GM23338 (cell line): ENCODE measurements at regions not wholly inside any gene's neighbourhood (a gene's known extent, or its start where the extent isn't known, plus 50 kb on each side); places are given as distances from the start of the nearest gene placed in this dataset.
A peak's percentile ranks its signal among the peaks of the same experiment; 100 is the strongest.

Source experiments
- ATAC-seq: fragments of 200-7000 bp; cut with Tn5 transposase; 3 replicates; pipeline ENCODE4 v1.9.1; 2020
- DNase-seq: peaks from one replicate; pipeline ENCODE4 v3.0.0-alpha.2; 2015; ENCODE audit warnings: low spot score
- H2AFZ ChIP-seq: fragments of 200-600 bp; sonication (generic); 2 replicates; pipeline ENCODE4 v1.8.0; 2016; ENCODE audit warnings: antibody characterized with exemption, mild to moderate bottlenecking, moderate library complexity
- H3F3A ChIP-seq: fragments of 200-600 bp; sonication (generic); replicated peaks from 2 replicates; pipeline ENCODE4 v1.8.0; 2017; ENCODE audit warnings: antibody characterized with exemption, mixed run types, low read depth
- H3K27ac ChIP-seq: fragments of 200-600 bp; sonication (generic); 2 replicates; pipeline ENCODE4 v1.6.1; 2016; ENCODE audit warnings: low read depth
- H3K27me3 ChIP-seq: fragments of 200-600 bp; sonication (generic); 2 replicates; pipeline ENCODE4 v1.8.0; 2016; ENCODE audit warnings: mild to moderate bottlenecking, mixed run types, moderate library complexity; ENCODE audit not compliant: insufficient read depth
- H3K36me3 ChIP-seq: fragments of 200-600 bp; sonication (generic); 2 replicates; pipeline ENCODE4 v1.8.0; 2016; ENCODE audit warnings: mild to moderate bottlenecking; ENCODE audit not compliant: insufficient read depth
- H3K4me1 ChIP-seq: fragments of 200-600 bp; sonication (generic); 2 replicates; pipeline ENCODE4 v1.8.0; 2016; ENCODE audit warnings: mild to moderate bottlenecking, moderate library complexity; ENCODE audit not compliant: insufficient read depth
- H3K4me2 ChIP-seq: fragments of 200-600 bp; sonication (generic); 2 replicates; pipeline ENCODE4 v1.7.1; 2017; ENCODE audit warnings: mixed run types
- H3K4me3 ChIP-seq: fragments of 200-600 bp; sonication (generic); 2 replicates; pipeline ENCODE4 v1.6.1; 2016; ENCODE audit warnings: mixed run types
- H3K79me2 ChIP-seq: fragments of 200-600 bp; sonication (generic); replicated peaks from 2 replicates; pipeline ENCODE4 v1.8.0; 2017; ENCODE audit warnings: mild to moderate bottlenecking; ENCODE audit not compliant: insufficient read depth
- H3K9me2 ChIP-seq: fragments of 200-600 bp; sonication (generic); 2 replicates; pipeline ENCODE4 v1.8.0; 2017; ENCODE audit not compliant: insufficient read depth
- H4K20me1 ChIP-seq: fragments of 200-600 bp; sonication (generic); replicated peaks from 2 replicates; pipeline ENCODE4 v1.8.0; 2017; ENCODE audit warnings: mild to moderate bottlenecking; ENCODE audit not compliant: insufficient read depth
- H3K27ac Mint-ChIP-seq: 2 replicates; pipeline ENCODE4 v1.8.0; 2020; ENCODE audit warnings: inconsistent platforms, mild to moderate bottlenecking, moderate library complexity, mixed read lengths
- H3K27me3 Mint-ChIP-seq: 3 replicates; pipeline ENCODE4 v1.8.0; 2022; ENCODE audit warnings: low read depth, mild to moderate bottlenecking, moderate library complexity, mixed read lengths, inconsistent platforms; ENCODE audit not compliant: insufficient read depth, poor library complexity
- H3K36me3 Mint-ChIP-seq: 3 replicates; pipeline ENCODE4 v1.8.0; 2021; ENCODE audit warnings: low read depth, mild to moderate bottlenecking, inconsistent platforms, moderate library complexity, mixed read lengths
- H3K4me1 Mint-ChIP-seq: 3 replicates; pipeline ENCODE4 v1.8.0; 2020; ENCODE audit warnings: mild to moderate bottlenecking, inconsistent platforms, mixed read lengths
- H3K4me3 Mint-ChIP-seq: 3 replicates; pipeline ENCODE4 v1.8.0; 2021; ENCODE audit warnings: moderate library complexity, mild to moderate bottlenecking, inconsistent platforms, mixed read lengths
- H3K9me3 Mint-ChIP-seq: 3 replicates; pipeline ENCODE4 v1.8.0; 2020; ENCODE audit warnings: moderate library complexity, mild to moderate bottlenecking, inconsistent platforms, mixed read lengths
- TF ChIP-seq, protein P1 (sequence below): fragments of 250-450 bp; sonication (Bioruptor Pico); IDR thresholded peaks from 2 replicates; pipeline ENCODE4 v1.5.0; 2020; ENCODE audit warnings: mild to moderate bottlenecking, moderate library complexity
- TF ChIP-seq, protein P2 (sequence below), 2 experiments: fragments of 200-600 bp in 1 of 2; sonication (generic) in 1 of 2; conservative IDR thresholded peaks; 2 replicates each; pipeline versions ENCODE4 v1.5.1 to v1.6.1; 2016 to 2017; ENCODE audit warnings: antibody characterized with exemption in 2 of 2, low read depth in 2 of 2, mild to moderate bottlenecking in 2 of 2, moderate library complexity in 1 of 2

DNA sequence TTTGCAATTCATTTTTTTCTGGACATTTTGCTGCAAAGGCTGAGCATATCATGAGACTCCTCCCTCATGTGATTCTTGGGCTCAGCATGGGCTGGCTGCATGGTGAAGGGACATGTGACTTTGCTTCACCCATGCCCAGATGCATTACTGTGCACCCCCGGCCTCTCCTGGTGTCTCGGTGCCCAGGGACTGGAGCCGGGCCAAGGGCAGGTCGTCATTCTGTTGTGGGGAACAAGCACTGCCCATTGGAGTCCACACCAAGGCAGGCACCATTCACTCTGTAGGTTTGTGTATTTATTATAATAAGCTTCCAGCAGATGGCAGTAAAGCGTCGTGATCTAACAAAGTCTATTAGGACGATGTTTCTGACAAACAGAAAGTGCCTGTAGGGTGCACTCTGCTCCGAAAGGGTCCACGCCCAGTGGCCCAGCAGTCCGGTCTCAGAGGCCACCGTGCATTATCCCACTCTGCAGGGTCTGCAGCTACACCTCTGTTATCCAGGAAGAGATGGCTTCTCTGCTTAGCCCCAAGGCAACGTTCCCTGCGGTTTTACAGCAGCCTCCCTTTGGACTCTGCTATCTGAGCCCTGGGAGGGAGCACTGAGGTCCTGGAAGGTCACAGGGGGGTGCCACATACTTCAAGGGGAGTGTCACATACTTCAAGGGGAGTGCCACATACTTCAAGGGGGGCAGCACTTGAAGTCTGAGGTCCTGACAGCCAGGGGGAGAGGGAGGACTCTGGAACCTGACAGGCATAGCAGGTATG is 219.6 kb downstream of the TSN start:
- no peak overlapping the region for H3K4me3 ChIP-seq
- Mint-ChIP-seq H3K4me1 (peaks cover 16% of the 10 kb centered on the region), H3K27me3 (no peaks in the 10 kb centered on the region), H3K27ac (no peak overlapping the region), H3K9me3 (no peaks in the 10 kb centered on the region; the same call in 2 of the 3 replicates), H3K36me3 (no peaks in the 10 kb centered on the region), H3K4me3 (no peak overlapping the region)
- ATAC-seq (peak; percentile 95), DNase-seq (peak; percentile 97)
- peak overlapping the region; percentile 85 for H2AFZ ChIP-seq
- TF ChIP-seq, protein P1, sequence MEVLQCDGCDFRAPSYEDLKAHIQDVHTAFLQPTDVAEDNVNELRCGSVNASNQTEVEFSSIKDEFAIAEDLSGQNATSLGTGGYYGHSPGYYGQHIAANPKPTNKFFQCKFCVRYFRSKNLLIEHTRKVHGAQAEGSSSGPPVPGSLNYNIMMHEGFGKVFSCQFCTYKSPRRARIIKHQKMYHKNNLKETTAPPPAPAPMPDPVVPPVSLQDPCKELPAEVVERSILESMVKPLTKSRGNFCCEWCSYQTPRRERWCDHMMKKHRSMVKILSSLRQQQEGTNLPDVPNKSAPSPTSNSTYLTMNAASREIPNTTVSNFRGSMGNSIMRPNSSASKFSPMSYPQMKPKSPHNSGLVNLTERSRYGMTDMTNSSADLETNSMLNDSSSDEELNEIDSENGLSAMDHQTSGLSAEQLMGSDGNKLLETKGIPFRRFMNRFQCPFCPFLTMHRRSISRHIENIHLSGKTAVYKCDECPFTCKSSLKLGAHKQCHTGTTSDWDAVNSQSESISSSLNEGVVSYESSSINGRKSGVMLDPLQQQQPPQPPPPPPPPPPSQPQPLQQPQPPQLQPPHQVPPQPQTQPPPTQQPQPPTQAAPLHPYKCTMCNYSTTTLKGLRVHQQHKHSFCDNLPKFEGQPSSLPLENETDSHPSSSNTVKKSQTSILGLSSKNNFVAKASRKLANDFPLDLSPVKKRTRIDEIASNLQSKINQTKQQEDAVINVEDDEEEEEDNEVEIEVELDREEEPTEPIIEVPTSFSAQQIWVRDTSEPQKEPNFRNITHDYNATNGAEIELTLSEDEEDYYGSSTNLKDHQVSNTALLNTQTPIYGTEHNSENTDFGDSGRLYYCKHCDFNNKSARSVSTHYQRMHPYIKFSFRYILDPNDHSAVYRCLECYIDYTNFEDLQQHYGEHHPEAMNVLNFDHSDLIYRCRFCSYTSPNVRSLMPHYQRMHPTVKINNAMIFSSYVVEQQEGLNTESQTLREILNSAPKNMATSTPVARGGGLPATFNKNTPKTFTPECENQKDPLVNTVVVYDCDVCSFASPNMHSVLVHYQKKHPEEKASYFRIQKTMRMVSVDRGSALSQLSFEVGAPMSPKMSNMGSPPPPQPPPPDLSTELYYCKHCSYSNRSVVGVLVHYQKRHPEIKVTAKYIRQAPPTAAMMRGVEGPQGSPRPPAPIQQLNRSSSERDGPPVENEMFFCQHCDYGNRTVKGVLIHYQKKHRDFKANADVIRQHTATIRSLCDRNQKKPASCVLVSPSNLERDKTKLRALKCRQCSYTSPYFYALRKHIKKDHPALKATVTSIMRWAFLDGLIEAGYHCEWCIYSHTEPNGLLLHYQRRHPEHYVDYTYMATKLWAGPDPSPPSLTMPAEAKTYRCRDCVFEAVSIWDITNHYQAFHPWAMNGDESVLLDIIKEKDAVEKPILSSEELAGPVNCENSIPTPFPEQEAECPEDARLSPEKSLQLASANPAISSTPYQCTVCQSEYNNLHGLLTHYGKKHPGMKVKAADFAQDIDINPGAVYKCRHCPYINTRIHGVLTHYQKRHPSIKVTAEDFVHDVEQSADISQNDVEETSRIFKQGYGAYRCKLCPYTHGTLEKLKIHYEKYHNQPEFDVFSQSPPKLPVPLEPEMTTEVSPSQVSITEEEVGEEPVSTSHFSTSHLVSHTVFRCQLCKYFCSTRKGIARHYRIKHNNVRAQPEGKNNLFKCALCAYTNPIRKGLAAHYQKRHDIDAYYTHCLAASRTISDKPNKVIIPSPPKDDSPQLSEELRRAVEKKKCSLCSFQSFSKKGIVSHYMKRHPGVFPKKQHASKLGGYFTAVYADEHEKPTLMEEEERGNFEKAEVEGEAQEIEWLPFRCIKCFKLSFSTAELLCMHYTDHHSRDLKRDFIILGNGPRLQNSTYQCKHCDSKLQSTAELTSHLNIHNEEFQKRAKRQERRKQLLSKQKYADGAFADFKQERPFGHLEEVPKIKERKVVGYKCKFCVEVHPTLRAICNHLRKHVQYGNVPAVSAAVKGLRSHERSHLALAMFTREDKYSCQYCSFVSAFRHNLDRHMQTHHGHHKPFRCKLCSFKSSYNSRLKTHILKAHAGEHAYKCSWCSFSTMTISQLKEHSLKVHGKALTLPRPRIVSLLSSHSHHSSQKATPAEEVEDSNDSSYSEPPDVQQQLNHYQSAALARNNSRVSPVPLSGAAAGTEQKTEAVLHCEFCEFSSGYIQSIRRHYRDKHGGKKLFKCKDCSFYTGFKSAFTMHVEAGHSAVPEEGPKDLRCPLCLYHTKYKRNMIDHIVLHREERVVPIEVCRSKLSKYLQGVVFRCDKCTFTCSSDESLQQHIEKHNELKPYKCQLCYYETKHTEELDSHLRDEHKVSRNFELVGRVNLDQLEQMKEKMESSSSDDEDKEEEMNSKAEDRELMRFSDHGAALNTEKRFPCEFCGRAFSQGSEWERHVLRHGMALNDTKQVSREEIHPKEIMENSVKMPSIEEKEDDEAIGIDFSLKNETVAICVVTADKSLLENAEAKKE = no peak
- TF ChIP-seq, protein P2, sequence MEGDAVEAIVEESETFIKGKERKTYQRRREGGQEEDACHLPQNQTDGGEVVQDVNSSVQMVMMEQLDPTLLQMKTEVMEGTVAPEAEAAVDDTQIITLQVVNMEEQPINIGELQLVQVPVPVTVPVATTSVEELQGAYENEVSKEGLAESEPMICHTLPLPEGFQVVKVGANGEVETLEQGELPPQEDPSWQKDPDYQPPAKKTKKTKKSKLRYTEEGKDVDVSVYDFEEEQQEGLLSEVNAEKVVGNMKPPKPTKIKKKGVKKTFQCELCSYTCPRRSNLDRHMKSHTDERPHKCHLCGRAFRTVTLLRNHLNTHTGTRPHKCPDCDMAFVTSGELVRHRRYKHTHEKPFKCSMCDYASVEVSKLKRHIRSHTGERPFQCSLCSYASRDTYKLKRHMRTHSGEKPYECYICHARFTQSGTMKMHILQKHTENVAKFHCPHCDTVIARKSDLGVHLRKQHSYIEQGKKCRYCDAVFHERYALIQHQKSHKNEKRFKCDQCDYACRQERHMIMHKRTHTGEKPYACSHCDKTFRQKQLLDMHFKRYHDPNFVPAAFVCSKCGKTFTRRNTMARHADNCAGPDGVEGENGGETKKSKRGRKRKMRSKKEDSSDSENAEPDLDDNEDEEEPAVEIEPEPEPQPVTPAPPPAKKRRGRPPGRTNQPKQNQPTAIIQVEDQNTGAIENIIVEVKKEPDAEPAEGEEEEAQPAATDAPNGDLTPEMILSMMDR (conservative IDR thresholded peaks at IDR 0.05; ENCODE audit: low read depth in 2 of 2) = peak; percentile 65 to 79
- H3K4me2 ChIP-seq = peak overlapping the region; percentile 63; the same call in 1 of the 2 replicates
- no peaks in the 10 kb centered on the region for H3F3A ChIP-seq
- no peak overlapping the region for H3K27ac ChIP-seq
- no peaks in the 10 kb centered on the region for H3K79me2 ChIP-seq
- no peaks in the 10 kb centered on the region for H3K9me2 ChIP-seq
- H3K27me3 ChIP-seq = no peaks in the 10 kb centered on the region
- no peaks in the 10 kb centered on the region for H3K36me3 ChIP-seq
- H4K20me1 ChIP-seq = no peaks in the 10 kb centered on the region
- peaks cover 4% of the 10 kb centered on the region; the same call in 1 of the 2 replicates for H3K4me1 ChIP-seq

DNA sequence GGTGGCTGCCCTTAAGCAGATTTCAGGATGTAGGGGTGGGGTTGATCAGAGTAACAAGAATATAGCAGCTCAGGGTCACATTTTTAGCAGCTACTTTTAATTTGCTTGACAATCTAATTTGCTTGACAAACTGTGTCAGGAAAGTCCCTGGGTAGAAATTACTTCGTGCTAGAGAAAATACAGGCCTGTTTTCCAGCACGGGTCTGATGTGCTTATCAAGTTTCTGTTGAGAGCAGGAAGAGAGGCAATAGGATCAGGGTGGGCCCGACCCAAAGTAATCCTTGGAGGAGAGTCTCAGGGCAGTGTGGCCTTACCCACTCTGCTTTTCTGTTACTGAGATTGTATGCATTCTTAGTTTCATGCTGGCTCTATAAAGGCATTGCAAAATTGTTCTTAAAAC is 221.5 kb downstream of the TSN start:
- no peak overlapping the region for H3K27ac ChIP-seq
- H4K20me1 ChIP-seq = no peaks in the 10 kb centered on the region
- no peaks in the 10 kb centered on the region; the same call in 2 of the 3 replicates for H3K9me3 Mint-ChIP-seq
- H3K36me3 ChIP-seq = no peaks in the 10 kb centered on the region
- no peak overlapping the region for H3K4me3 Mint-ChIP-seq
- no peaks in the 10 kb centered on the region for H3K9me2 ChIP-seq
- H3K4me1 Mint-ChIP-seq = peaks cover 15% of the 10 kb centered on the region
- H3K36me3 Mint-ChIP-seq = no peaks in the 10 kb centered on the region
- no peaks in the 10 kb centered on the region for H3F3A ChIP-seq
- ATAC-seq (no peak), DNase-seq (no peak)
- H3K4me3 ChIP-seq = no peak overlapping the region
- no peaks in the 10 kb centered on the region for H3K27me3 ChIP-seq
- H3K4me2 ChIP-seq = no peak overlapping the region
- no peak overlapping the region for H3K27ac Mint-ChIP-seq
- peaks cover 4% of the 10 kb centered on the region; the same call in 1 of the 2 replicates for H3K4me1 ChIP-seq
- H2AFZ ChIP-seq = no peak overlapping the region
- H3K79me2 ChIP-seq = no peaks in the 10 kb centered on the region
- no peaks in the 10 kb centered on the region for H3K27me3 Mint-ChIP-seq
- TF ChIP-seq, protein P1 = no peak
